PC-9 (cell line): ENCODE measurements at regions not wholly inside any gene's neighbourhood (a gene's known extent, or its start where the extent isn't known, plus 50 kb on each side); places are given as distances from the start of the nearest gene placed in this dataset.

Experiments
- BruUV-seq: library from RNA; stranded (reverse); fragments of 400-500 nt; replicated peaks from 2 replicates; lab custom pipeline; 2021; lab: Mats Ljungman, UMichigan
- CTCF ChIA-PET: fragments of 300-600 bp; sonication (Branson Sonifier 250); formaldehyde crosslinking; loops from one replicate; lab custom pipeline; 2022; ENCODE audit warnings: antibody characterized with exemption; lab: Charles Lee
- POLR2A ChIA-PET: fragments of 300-600 bp; sonication (Branson Sonifier 250); formaldehyde crosslinking; loops from one replicate; lab custom pipeline; 2022; ENCODE audit warnings: antibody characterized with exemption; ENCODE audit not compliant: unreplicated experiment; lab: Charles Lee
- DNase-seq, 2 experiments: peaks; one replicate each; pipeline versions ENCODE4 v3.0.0 to v3.0.0-alpha.2; 2015 to 2022; ENCODE audit warnings: mixed read lengths in 1 of 2
- H2AFZ ChIP-seq: fragments of 200-600 bp; sonication (generic); 2 replicates; pipeline ENCODE4 v1.8.1; 2017; ENCODE audit warnings: antibody characterized with exemption
- H3F3A ChIP-seq: fragments of 200-600 bp; sonication (generic); 2 replicates; pipeline ENCODE4 v1.8.1; 2017; ENCODE audit warnings: antibody characterized with exemption, mild to moderate bottlenecking, low read depth; ENCODE audit not compliant: insufficient read depth
- H3K27ac ChIP-seq: fragments of 200-600 bp; sonication (generic); 2 replicates; pipeline ENCODE4 v1.6.1; 2016; ENCODE audit warnings: mixed run types
- H3K27me3 ChIP-seq: fragments of 200-600 bp; sonication (generic); 2 replicates; pipeline ENCODE4 v1.6.1; 2016; ENCODE audit warnings: low read depth, mixed run types; ENCODE audit not compliant: insufficient read depth
- H3K36me3 ChIP-seq: fragments of 200-600 bp; sonication (generic); 2 replicates; pipeline ENCODE4 v1.6.1; 2016; ENCODE audit warnings: low read depth, mixed run types
- H3K4me1 ChIP-seq: fragments of 200-600 bp; sonication (generic); replicated peaks from 2 replicates; pipeline ENCODE4 v1.6.1; 2016; ENCODE audit warnings: mixed run types; ENCODE audit not compliant: insufficient read depth
- H3K4me2 ChIP-seq: fragments of 200-600 bp; sonication (generic); 2 replicates; pipeline ENCODE4 v1.6.1; 2017; ENCODE audit warnings: mixed run types
- H3K4me3 ChIP-seq: fragments of 200-600 bp; sonication (generic); 2 replicates; pipeline ENCODE4 v1.6.1; 2016; ENCODE audit warnings: mixed run types
- H3K79me2 ChIP-seq: fragments of 200-600 bp; sonication (generic); 2 replicates; pipeline ENCODE4 v1.6.1; 2017; ENCODE audit warnings: low read depth, mixed run types
- H3K9me2 ChIP-seq: fragments of 200-600 bp; sonication (generic); 2 replicates; pipeline ENCODE4 v1.8.1; 2017; ENCODE audit warnings: mild to moderate bottlenecking; ENCODE audit not compliant: insufficient read depth
- H3K9me3 ChIP-seq: fragments of 200-600 bp; sonication (generic); 2 replicates; pipeline ENCODE4 v1.8.1; 2016; ENCODE audit warnings: low read depth; ENCODE audit not compliant: insufficient read depth
- H4K20me1 ChIP-seq: fragments of 200-600 bp; sonication (generic); 2 replicates; pipeline ENCODE4 v1.8.1; 2017; ENCODE audit not compliant: insufficient read depth
- CTCF ChIP-seq: fragments of 200-600 bp; sonication (generic); conservative IDR thresholded peaks from 2 replicates; pipeline ENCODE4 v1.6.1; 2017; ENCODE audit warnings: mixed run types, antibody characterized with exemption, mild to moderate bottlenecking, moderate library complexity
- EZH2 ChIP-seq: fragments of 200-600 bp; sonication (generic); IDR thresholded peaks from 2 replicates; pipeline ENCODE4 v1.8.0; 2017; ENCODE audit warnings: antibody characterized with exemption, low read depth
- intact Hi-C: fragments of 100-400 bp; cut with micrococcal nuclease; formaldehyde crosslinking; loops from one replicate; pipeline ENCODE4 v1.10.0; 2022; ENCODE audit not compliant: unreplicated experiment

- no peak for DNase-seq
- no peaks in the 10 kb centered on the region for H3F3A ChIP-seq
- H3K9me2 ChIP-seq, result no peaks in the 10 kb centered on the region
- ChIA-PET POLR2A (no interaction called here), CTCF (no interaction called here)
- no peak overlapping the region for H3K4me3 ChIP-seq
- no peaks in the 10 kb centered on the region for H3K4me1 ChIP-seq
- no peaks in the 10 kb centered on the region for H3K27me3 ChIP-seq
- H3K27ac ChIP-seq, result no peak overlapping the region
- H3K79me2 ChIP-seq, result no peaks in the 10 kb centered on the region
- no peak overlapping the region for H2AFZ ChIP-seq
- no TSS peak for BruUV-seq
- H3K9me3 ChIP-seq, result no peaks in the 10 kb centered on the region
- TF ChIP-seq CTCF, result no peak
- TF ChIP-seq EZH2, result no peak
- no peaks in the 10 kb centered on the region for H4K20me1 ChIP-seq
- no peak overlapping the region for H3K4me2 ChIP-seq
- intact Hi-C loops, result no loop called here
- no peaks in the 10 kb centered on the region for H3K36me3 ChIP-seq
These were observed 1628.2 kb upstream of the SLC10A2 start for GRCh38 chr13:104694397-104694796.

GRCh38 chr13:104693126-104693525, 1626.9 kb upstream of the SLC10A2 start:
- CTCF ChIA-PET, result no interaction called here
- intact Hi-C loops, result no loop called here
- no peaks in the 10 kb centered on the region for H3F3A ChIP-seq
- no peak for TF ChIP-seq CTCF
- no peak for TF ChIP-seq EZH2
- no peak overlapping the region for H3K4me3 ChIP-seq
- H3K9me2 ChIP-seq, result no peaks in the 10 kb centered on the region
- H3K4me2 ChIP-seq, result no peak overlapping the region
- no peaks in the 10 kb centered on the region for H3K9me3 ChIP-seq
- H3K27me3 ChIP-seq, result no peaks in the 10 kb centered on the region
- no peaks in the 10 kb centered on the region for H3K4me1 ChIP-seq
- H4K20me1 ChIP-seq, result no peaks in the 10 kb centered on the region
- DNase-seq, result no peak
- no peaks in the 10 kb centered on the region for H3K36me3 ChIP-seq
- POLR2A ChIA-PET, result no interaction called here
- H2AFZ ChIP-seq, result no peak overlapping the region
- H3K27ac ChIP-seq, result no peak overlapping the region
- BruUV-seq, result no TSS peak
- H3K79me2 ChIP-seq, result no peaks in the 10 kb centered on the region

- CTCF ChIA-PET, result no interaction called here
- no TSS peak for BruUV-seq
These were observed 1625.7 kb upstream of the SLC10A2 start for GRCh38 chr13:104691767-104692467.

More at GRCh38 chr13:104691767-104692467, 1625.7 kb upstream of the SLC10A2 start:
- Histone ChIP-seq H3K4me2 (no peak overlapping the region), H3K4me1 (no peaks in the 10 kb centered on the region), H3K9me2 (no peaks in the 10 kb centered on the region), H3K4me3 (no peak overlapping the region), H4K20me1 (no peaks in the 10 kb centered on the region), H2AFZ (no peak overlapping the region), H3K9me3 (no peaks in the 10 kb centered on the region), H3K27ac (no peak overlapping the region), H3K27me3 (no peaks in the 10 kb centered on the region), H3F3A (no peaks in the 10 kb centered on the region), H3K79me2 (no peaks in the 10 kb centered on the region), H3K36me3 (no peaks in the 10 kb centered on the region)
- intact Hi-C loops, result no loop called here
- TF ChIP-seq EZH2 (no peak), CTCF (no peak)
- DNase-seq, result no peak
- POLR2A ChIA-PET, result no interaction called here
